ENCODE measurements at regions not wholly inside any gene's neighbourhood (a gene's known extent, or its start where the extent isn't known, plus 50 kb on each side); places are given as distances from the start of the nearest gene placed in this dataset.

DNA sequence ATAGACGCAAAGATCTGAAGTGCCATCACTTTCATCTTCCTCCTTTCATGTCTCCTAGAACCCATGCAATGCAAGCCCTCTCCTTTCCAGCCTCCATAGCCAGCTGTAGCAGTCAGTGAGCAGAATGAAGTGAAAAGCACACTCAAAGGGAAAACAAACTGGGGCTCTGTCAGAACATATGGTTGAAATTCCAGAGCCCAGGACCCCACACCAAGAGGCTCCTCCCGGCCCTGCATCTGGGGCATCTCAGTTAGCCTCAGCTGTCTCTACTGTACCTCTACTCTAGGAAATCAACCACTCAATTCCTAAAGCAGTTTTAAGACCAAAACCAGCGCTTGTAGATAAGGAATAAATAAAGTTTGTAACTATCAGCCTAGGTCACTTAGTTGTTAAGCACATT is 73.8 kb upstream of the P3H2 start:
- no peak for TF ChIP-seq ZFP3 (CRISPR knock-in tag; IDR thresholded peaks at IDR 0.05)
- TF ChIP-seq SNAI2 (CRISPR knock-in tag; IDR thresholded peaks at IDR 0.05), result no peak
- no peak for TF ChIP-seq PPARA (CRISPR knock-in tag; IDR thresholded peaks at IDR 0.05; ENCODE audit: borderline replicate concordance)
- no peak for TF ChIP-seq CSRNP3 (CRISPR knock-in tag; IDR thresholded peaks at IDR 0.05)
- no peak for TF ChIP-seq TOX (CRISPR knock-in tag; IDR thresholded peaks at IDR 0.05; ENCODE audit: borderline replicate concordance)
- no peak for TF ChIP-seq ARNTL (CRISPR knock-in tag; IDR thresholded peaks at IDR 0.05; ENCODE audit: borderline replicate concordance, low read depth)
- TF ChIP-seq ZNF70 (CRISPR knock-in tag; IDR thresholded peaks at IDR 0.05), result no peak
- no peak for TF ChIP-seq ZFP30 (CRISPR knock-in tag; IDR thresholded peaks at IDR 0.05)
- TF ChIP-seq ZNF8 (CRISPR knock-in tag; IDR thresholded peaks at IDR 0.05), result no peak
- TF ChIP-seq, protein P1, sequence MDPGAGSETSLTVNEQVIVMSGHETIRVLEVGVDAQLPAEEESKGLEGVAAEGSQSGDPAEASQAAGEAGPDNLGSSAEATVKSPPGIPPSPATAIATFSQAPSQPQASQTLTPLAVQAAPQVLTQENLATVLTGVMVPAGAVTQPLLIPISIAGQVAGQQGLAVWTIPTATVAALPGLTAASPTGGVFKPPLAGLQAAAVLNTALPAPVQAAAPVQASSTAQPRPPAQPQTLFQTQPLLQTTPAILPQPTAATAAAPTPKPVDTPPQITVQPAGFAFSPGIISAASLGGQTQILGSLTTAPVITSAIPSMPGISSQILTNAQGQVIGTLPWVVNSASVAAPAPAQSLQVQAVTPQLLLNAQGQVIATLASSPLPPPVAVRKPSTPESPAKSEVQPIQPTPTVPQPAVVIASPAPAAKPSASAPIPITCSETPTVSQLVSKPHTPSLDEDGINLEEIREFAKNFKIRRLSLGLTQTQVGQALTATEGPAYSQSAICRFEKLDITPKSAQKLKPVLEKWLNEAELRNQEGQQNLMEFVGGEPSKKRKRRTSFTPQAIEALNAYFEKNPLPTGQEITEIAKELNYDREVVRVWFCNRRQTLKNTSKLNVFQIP (CRISPR knock-in tag; IDR thresholded peaks at IDR 0.05; ENCODE audit: borderline replicate concordance, low read depth), result no peak
- TF ChIP-seq, protein P2, sequence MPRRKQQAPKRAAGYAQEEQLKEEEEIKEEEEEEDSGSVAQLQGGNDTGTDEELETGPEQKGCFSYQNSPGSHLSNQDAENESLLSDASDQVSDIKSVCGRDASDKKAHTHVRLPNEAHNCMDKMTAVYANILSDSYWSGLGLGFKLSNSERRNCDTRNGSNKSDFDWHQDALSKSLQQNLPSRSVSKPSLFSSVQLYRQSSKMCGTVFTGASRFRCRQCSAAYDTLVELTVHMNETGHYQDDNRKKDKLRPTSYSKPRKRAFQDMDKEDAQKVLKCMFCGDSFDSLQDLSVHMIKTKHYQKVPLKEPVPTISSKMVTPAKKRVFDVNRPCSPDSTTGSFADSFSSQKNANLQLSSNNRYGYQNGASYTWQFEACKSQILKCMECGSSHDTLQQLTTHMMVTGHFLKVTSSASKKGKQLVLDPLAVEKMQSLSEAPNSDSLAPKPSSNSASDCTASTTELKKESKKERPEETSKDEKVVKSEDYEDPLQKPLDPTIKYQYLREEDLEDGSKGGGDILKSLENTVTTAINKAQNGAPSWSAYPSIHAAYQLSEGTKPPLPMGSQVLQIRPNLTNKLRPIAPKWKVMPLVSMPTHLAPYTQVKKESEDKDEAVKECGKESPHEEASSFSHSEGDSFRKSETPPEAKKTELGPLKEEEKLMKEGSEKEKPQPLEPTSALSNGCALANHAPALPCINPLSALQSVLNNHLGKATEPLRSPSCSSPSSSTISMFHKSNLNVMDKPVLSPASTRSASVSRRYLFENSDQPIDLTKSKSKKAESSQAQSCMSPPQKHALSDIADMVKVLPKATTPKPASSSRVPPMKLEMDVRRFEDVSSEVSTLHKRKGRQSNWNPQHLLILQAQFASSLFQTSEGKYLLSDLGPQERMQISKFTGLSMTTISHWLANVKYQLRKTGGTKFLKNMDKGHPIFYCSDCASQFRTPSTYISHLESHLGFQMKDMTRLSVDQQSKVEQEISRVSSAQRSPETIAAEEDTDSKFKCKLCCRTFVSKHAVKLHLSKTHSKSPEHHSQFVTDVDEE (CRISPR knock-in tag; IDR thresholded peaks at IDR 0.05), result no peak
- TF ChIP-seq, protein P3, sequence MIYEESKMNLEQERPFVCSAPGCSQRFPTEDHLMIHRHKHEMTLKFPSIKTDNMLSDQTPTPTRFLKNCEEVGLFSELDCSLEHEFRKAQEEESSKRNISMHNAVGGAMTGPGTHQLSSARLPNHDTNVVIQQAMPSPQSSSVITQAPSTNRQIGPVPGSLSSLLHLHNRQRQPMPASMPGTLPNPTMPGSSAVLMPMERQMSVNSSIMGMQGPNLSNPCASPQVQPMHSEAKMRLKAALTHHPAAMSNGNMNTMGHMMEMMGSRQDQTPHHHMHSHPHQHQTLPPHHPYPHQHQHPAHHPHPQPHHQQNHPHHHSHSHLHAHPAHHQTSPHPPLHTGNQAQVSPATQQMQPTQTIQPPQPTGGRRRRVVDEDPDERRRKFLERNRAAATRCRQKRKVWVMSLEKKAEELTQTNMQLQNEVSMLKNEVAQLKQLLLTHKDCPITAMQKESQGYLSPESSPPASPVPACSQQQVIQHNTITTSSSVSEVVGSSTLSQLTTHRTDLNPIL (CRISPR knock-in tag; IDR thresholded peaks at IDR 0.05; ENCODE audit: low read depth), result no peak
- no peak for ATAC-seq

DNA sequence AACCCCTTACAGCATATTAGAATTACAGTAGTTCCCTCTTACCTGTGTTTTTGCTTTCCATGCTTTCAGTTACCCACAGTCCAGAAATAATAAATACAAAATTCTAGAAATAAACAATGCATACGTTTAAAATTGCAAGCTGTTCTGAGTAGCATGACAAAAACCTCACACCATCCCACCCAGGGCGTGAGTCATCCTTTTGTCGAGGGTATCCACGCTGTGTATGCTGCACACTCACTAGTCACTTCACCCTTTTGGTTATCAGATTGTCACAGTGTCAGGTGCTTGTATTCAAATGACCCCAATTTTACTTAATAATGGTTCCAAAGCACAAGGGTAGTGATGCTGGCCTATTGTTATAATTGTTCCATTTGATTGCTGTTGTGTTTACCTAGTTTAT is 72.5 kb upstream of the P3H2 start:
- no peak for ATAC-seq

More for the DNA sequence above, 72.5 kb upstream of the P3H2 start:
- TF ChIP-seq CSRNP3 (CRISPR knock-in tag; IDR thresholded peaks at IDR 0.05) (no peak), SNAI2 (CRISPR knock-in tag; IDR thresholded peaks at IDR 0.05) (no peak), ESRRG (CRISPR knock-in tag; IDR thresholded peaks at IDR 0.05) (no peak), ZFP30 (CRISPR knock-in tag; IDR thresholded peaks at IDR 0.05) (no peak), ZNF70 (CRISPR knock-in tag; IDR thresholded peaks at IDR 0.05) (no peak), RARB (CRISPR knock-in tag; IDR thresholded peaks at IDR 0.05) (no peak), TOX (CRISPR knock-in tag; IDR thresholded peaks at IDR 0.05; ENCODE audit: borderline replicate concordance) (no peak), BACH2 (CRISPR knock-in tag; IDR thresholded peaks at IDR 0.05; ENCODE audit: borderline replicate concordance) (no peak), ISL1 (CRISPR knock-in tag; IDR thresholded peaks at IDR 0.05) (no peak), ZNF8 (CRISPR knock-in tag; IDR thresholded peaks at IDR 0.05) (no peak), GLIS3 (CRISPR knock-in tag; IDR thresholded peaks at IDR 0.05) (no peak), ARNTL (CRISPR knock-in tag; IDR thresholded peaks at IDR 0.05; ENCODE audit: borderline replicate concordance, low read depth) (no peak), OSR1 (CRISPR knock-in tag; IDR thresholded peaks at IDR 0.05) (no peak)
- TF ChIP-seq, protein P3 (CRISPR knock-in tag; IDR thresholded peaks at IDR 0.05; ENCODE audit: low read depth), result no peak
- TF ChIP-seq, protein P4, sequence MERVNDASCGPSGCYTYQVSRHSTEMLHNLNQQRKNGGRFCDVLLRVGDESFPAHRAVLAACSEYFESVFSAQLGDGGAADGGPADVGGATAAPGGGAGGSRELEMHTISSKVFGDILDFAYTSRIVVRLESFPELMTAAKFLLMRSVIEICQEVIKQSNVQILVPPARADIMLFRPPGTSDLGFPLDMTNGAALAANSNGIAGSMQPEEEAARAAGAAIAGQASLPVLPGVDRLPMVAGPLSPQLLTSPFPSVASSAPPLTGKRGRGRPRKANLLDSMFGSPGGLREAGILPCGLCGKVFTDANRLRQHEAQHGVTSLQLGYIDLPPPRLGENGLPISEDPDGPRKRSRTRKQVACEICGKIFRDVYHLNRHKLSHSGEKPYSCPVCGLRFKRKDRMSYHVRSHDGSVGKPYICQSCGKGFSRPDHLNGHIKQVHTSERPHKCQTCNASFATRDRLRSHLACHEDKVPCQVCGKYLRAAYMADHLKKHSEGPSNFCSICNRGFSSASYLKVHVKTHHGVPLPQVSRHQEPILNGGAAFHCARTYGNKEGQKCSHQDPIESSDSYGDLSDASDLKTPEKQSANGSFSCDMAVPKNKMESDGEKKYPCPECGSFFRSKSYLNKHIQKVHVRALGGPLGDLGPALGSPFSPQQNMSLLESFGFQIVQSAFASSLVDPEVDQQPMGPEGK (CRISPR knock-in tag; IDR thresholded peaks at IDR 0.05; ENCODE audit: borderline replicate concordance), result no peak
- TF ChIP-seq, protein P2 (CRISPR knock-in tag; IDR thresholded peaks at IDR 0.05), result no peak

Measured in SK-N-SH treated with all-trans-retinoic acid at 6 μM for 48 hours (cell line).